Glomerular endothelial cell (primary cell): ENCODE measurements at regions not wholly inside any gene's neighbourhood (a gene's known extent, or its start where the extent isn't known, plus 50 kb on each side); places are given as distances from the start of the nearest gene placed in this dataset.
"Not testable (repeated sequence)": the region's sequence is repeated elsewhere in the genome, so short reads cannot be mapped to it uniquely, and the experiment has no call there.

Experiments used
- DNase-seq: peaks from one replicate; pipeline ENCODE4 v3.0.0-alpha.2; 2011; ENCODE audit warnings: low read depth, low spot score; ENCODE audit errors: extremely low read depth

DNA sequence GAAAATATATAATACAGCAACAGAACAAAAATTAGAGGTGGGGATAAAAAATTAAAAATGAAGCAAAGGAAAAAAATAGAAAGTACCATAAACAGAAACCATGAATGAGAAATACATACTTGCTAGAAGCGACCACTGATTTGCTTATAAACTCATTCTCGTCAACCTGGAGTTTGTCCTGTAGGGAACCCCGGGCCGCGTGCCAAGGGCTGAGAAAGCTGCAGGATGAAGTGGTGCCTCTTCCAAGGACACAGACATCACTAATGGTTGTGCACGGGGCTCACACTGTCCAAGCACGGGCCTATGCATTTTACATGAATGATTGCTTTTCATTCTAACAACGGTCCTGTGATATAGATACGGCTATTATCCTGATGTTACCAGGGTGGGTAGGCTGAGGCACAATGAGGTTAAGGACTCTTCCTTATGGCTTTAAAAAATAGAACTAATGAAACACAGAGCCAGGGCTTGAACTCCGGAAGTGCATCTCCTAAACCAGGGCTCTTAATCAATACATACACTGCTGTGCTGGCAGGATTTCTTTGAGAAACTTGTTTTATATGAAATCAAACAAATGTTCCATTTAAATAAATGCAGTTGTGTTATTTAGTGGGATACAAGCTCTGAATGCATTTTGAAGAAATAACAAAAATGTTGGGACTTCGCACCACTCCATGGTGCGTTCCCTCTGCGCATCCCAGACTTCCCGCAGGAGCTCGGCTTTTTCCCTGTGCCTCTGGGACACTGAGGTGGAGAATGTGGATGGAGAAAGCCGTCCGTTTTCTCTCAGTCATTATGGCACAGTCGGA is 113.9 kb upstream of the PHACTR3 start:
- not testable (repeated sequence) for DNase-seq

DNA sequence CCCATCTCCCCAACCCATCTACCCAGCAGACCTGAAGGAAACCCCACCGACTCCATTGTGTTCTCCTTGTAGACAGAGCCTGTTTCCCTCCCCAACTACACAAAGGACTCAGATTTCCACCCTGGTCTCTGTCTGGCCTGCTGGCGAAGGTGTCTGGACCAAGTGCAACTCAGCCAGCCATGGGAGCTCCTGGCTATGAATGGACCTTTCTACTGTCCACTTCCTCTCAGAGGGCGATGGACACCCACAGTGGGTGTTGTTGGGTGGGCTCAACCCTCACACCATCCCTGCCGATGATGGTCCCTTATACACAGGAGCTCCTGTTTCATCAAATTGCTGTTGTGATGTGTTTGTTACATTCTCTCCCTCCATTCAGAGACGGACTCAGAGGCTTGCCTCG is 112.5 kb upstream of the PHACTR3 start:
- no peak for DNase-seq

DNA sequence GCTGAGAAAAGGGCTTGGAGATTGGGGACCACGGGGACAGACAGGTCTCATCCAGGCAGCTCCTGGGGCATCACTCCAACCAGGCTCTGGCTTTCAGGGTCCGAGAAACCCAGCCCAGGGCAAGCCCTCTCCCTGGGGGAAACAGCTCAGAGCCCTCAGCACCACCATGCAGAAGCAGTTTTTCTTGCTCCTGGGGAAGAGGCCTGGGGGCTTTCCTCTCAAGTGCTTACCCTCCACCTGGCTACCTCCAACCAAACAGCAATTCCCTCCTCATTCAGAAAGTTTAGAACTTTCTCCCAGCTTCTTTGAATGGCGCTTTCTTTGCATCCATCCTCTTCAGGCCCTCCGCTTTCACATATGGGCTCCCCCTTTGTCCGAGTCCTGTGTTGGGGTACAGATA is 110.4 kb upstream of the PHACTR3 start:
- DNase-seq: no peak

GRCh38 chr20:59495166-59495565 is 109.2 kb upstream of the PHACTR3 start:
- no peak for DNase-seq

DNA sequence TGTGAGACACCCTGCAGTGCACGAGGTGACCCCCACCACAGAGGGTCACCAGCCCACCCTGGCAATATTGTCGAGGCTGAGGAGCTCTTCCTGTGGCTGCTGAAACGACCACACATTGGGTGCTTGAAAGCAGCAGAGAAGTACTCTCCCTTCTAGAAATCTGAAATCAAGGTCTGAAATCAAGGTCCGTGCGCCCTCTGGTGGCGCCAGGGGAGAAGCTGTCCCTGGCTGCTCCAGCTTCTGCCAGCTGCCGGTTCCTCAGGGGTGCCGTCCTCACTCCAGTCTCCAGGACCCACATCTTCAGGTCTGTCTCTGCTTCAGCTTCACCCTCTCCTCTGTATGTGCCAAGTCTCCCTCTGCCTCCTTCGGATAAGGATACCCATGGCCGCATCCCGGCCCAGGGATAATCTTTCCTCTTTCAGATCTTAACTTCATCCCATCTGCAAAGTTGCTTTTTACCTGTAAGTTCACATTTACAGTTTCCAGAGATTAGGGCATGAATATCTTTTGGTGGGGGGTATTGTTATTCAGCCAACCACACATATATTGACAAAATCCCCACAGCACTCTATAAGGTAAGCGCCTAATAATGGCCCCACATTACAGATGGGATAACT is 108.3 kb upstream of the PHACTR3 start:
- peak; percentile 22 for DNase-seq

- no peak for DNase-seq
Measured at GRCh38 chr20:59498291-59498690, 106.0 kb upstream of the PHACTR3 start.

- no peak for DNase-seq
Measured at GRCh38 chr20:59499863-59500262, 104.5 kb upstream of the PHACTR3 start.

DNA sequence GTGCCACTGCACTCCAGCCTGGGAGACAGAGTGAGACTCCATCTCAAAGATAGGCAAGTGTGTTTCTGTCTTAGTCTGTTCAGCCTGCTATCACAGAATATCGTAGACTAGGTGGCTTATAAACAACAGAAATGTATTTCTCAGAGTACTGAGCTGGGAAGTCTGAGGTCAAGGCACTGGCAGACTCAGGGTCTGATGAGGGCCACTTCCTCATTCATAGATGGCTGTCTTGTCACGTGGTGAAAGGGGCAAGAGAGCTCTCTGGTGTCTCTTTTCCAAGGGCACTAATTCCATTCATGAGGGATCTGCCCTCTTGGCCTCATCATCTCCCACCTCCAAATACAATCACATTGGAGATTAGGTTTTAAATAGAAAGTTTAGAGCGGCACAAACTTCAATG is 95.6 kb upstream of the PHACTR3 start:
- no peak for DNase-seq

- no peak for DNase-seq
Measured at GRCh38 chr20:59512651-59513050, 91.7 kb upstream of the PHACTR3 start.

DNA sequence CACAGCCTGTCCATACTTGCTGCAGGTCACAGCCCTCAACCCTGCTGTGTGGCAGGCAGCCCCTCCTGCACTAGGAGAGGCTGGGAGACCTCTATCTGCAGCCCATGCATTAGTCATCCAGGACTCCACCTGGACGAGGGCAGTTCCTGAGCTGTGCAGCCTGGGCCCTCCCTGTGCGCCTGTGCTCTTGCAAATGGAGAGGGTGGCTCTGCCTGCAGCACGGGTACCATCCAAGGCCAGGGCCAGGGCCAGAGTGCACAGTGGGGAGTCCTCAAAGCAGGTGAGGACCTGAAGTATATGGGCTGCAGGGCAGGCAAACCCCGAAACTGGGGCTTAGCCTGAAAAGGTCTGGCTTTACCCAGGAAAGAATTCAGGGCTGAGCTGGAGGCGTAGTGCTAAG is 89.8 kb upstream of the PHACTR3 start:
- no peak for DNase-seq

DNA sequence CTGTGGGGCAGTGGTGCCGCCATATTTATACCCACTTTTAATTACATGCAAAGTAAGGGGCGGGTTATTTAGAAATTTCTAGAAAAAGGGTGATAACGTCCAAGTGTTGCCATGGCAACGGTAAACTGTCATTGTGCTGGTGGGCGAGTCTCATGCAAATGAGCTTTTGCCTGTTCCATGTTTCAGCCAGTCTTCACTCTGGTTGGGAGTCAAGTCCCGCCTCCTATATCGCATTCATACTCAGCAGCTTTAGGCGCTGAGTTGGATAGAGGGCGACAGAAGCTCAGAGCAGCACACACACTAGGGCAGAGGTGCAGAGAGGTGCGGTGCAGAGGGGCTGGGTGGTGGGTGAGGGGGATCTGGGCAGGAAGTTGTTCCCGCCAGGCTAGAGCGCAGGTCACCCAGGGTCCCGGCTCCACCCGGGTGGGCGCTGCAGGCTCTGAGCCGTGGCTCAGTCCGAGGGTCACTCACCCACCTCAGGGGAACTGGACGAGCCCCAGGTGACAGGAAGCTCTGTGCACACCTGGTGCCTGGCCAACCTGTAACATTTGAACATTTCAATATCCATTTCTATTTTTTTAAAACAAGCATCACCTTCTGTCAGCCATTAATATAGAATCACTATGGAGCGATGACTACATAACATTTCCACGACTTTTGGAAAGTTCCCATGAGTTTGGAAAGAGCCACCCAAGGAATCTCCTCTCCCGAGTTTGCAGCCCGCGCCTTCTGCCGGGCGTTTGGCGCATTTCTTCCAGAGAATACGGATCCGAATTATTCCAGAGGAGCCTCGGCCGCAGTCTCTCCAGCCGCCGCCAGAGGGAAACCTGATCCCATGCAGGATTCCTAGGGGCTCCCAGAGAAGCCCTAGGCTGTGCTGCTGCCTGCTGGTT is 89.1 kb upstream of the PHACTR3 start:
- no peak for DNase-seq

DNA sequence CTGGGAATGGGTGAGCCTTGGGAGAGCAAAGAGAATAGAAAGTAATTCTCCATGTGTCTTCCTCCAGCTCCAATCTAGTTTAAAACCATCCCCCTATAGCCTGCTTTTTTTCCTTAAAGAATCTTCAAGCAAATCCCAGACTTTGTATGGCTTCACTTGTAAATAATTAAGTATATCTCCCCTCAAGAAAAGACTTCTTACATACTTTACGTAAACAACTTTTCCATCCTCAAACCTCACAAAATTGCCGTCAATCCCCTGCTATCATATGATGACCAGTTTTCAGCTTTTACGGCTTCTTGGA is 88.5 kb upstream of the PHACTR3 start:
- no peak for DNase-seq

DNA sequence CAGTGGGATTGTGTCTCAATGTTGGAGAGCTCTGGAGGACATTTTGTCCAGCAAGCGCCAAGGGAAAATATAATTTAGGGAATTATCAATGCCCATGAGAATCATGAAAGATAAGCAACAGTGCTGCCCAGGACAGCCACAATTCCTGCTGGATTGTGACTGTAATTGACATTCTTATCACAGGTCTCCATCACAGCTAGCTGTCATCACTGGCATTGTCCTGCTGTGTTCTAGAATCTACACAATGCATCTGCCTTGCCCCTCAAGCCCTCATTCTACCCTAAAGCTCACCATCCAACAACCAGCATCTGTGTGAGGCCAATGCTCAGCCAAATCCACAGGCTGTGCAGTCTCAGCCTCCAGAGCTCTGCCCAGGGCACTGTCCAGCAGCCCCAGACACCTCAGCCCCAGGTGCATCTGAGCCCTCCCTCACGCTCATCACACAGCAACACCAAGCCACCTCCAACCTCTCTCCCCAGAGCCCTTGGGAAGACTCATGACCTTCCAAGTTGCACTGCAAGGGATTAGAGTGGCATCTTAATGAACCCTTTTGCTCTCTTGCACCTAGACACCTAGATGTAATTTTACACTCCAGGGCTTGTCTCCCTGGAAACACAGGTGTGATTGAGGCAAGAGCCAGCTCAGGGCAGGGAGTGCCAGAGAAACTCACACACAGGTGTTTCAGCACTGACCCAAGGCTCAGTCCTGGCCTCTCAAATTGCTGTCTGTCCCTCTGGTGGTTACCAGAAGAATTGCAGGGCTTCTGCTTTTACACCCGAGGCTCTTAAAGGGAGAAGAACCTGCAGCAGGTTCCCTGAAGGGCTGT is 85.2 kb upstream of the PHACTR3 start:
- DNase-seq: no peak

DNA sequence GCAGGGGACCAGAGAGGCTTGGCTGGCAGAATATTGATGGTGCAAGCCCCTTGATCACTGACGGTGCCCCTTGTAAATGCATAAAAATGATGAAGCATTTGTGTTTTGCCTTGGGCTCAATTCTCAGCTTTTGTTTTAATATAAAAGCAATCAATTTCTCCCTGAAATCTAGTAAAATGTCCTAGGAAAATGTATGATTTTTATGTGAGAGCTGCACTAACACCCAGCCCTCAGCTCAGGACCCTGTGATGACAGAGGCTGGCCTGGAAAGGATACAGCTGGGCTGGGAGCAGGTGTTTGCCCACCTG is 84.7 kb upstream of the PHACTR3 start:
- no peak for DNase-seq

DNA sequence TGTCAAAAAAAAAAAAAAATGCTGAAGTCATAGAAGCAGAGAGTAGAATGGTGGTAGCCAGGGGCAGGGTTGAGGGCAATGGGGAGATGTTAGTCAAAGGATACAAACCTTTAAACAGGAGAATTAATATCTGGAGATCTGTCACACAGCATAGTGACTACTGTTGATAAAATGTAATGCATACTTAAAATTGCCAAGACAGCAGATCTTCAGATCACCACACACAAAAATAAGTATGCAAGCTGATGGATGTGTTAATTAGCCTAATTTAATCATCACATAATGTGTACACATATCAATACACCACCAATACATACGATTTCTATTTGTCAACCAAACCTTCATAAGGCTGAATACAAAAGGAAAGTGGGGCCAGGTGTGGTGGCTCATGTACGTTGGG is 83.5 kb upstream of the PHACTR3 start:
- no peak for DNase-seq

DNA sequence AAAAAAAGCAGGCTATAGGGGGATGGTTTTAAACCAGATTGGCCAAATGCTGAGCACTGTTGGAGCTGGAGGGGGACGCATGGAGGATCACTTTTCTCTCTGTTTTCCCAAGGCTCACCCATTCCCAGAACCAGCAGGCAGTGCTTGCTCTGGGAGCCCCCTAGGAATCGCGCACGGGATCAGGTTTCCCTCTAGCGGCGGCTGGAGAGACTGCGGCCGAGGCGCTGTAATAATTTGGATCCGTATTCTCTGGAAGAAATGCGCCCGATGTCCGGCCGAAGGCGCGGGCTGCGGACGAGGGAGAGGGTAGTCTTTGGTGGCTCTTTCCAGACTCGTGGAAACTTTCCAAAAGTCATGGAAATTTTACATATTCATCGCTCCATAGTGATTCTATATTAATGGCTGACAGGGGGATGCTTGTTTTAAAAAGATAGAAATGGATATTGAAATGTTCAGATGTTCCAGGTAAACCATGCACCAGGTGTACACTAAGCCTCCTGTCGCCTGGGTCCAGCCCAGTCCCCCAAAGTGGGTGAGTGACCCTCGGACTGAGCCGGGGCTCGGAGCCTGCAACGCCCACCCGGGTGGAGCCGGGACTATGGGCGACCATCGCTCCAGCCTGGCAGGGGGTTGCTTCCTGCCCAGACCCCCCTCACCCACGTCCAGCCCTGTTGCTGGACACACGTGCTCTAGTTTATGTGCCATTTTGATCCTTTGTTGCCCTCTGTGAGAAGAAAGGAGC is 78.7 kb upstream of the PHACTR3 start:
- DNase-seq: no peak

- no peak for DNase-seq
Measured at GRCh38 chr20:59526242-59527225, 77.8 kb upstream of the PHACTR3 start.

GRCh38 chr20:59530782-59531181 is 73.6 kb upstream of the PHACTR3 start:
- DNase-seq: no peak

DNA sequence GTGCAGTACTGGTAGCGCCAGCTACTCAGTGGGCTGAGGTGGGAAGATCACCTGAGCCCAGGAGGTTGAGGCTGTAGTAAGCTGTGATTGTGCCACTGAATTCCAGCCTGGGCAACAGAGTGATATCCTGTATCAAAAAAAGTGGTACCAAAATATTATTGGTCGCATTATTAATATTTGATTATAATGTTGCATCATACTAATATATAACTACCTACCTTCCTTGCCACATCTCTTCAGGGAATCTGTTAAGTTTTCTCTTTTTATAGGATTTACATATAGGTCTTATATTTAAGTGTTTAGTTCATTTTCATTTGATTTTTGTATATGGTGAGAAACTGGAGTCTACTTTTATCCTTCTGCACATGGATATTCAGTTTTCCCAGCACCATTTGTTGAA is 66.3 kb upstream of the PHACTR3 start:
- DNase-seq: no peak
